ENCODE measurements at regions not wholly inside any gene's neighbourhood (a gene's known extent, or its start where the extent isn't known, plus 50 kb on each side); places are given as distances from the start of the nearest gene placed in this dataset.

DNA sequence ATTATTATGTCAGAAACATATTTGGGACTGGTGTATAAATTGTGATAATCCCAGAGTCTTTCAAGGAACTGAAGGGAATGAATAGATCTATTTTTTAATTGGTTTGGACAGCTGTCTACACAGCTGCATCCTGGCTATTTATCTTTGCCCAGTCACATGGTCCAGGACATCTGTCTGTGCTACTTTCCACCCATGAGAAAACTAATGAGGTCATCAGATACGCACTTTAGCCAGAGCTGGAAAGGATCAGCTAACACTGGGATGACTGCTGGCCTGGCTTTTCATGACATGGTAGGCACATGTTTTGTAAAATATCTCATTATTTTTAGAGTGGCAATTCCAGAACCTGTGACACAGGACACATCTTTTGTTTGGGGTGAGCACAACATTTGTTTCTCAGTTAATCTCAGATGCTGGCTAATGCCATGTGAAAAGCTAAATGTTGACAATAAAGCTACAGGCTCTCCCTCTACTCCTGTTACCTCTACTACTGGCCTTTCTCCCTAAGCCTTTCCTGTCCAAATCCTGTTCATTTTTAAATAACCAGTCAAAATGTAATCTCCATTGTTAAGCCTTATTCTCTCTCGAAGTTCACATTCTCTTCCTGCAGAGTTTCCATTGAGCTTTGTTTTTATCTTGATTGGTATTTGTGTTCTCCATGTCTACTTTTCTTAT lies 500.7 kb downstream of the RIT2 start:
- TF ChIP-seq, protein P1, sequence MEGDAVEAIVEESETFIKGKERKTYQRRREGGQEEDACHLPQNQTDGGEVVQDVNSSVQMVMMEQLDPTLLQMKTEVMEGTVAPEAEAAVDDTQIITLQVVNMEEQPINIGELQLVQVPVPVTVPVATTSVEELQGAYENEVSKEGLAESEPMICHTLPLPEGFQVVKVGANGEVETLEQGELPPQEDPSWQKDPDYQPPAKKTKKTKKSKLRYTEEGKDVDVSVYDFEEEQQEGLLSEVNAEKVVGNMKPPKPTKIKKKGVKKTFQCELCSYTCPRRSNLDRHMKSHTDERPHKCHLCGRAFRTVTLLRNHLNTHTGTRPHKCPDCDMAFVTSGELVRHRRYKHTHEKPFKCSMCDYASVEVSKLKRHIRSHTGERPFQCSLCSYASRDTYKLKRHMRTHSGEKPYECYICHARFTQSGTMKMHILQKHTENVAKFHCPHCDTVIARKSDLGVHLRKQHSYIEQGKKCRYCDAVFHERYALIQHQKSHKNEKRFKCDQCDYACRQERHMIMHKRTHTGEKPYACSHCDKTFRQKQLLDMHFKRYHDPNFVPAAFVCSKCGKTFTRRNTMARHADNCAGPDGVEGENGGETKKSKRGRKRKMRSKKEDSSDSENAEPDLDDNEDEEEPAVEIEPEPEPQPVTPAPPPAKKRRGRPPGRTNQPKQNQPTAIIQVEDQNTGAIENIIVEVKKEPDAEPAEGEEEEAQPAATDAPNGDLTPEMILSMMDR (IDR thresholded peaks at IDR 0.05; ENCODE audit: insufficient read depth, low read depth, low read length, missing control alignments): no peak
- DNase-seq (ENCODE audit: low read depth): no peak
- no peak overlapping the region for H3K4me3 ChIP-seq (ENCODE audit: low read depth, low read length)

DNA sequence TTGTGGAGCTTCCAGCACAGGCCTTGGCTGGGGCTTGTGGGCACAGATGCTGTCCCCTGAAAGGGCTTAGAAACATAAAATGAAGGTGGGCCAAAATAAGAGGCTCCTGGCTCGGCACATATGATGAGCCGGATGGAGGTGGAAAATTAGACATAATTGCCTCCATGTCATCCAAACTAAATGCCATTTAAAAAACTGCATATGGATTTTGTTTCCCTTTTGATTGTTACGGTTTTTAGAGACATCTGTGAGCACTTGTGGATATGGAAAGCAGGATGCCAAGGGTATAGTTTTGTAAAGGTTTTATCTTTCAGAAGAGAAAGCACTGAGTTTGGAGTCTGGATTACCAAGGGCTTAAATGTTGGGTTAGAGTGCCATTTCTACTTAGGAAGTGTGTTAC lies 498.3 kb downstream of the RIT2 start:
- TF ChIP-seq, protein P1 (IDR thresholded peaks at IDR 0.05; ENCODE audit: insufficient read depth, low read depth, low read length, missing control alignments): no peak
- no peak for DNase-seq (ENCODE audit: low read depth)
- no peak overlapping the region for H3K4me3 ChIP-seq (ENCODE audit: low read depth, low read length)

DNA sequence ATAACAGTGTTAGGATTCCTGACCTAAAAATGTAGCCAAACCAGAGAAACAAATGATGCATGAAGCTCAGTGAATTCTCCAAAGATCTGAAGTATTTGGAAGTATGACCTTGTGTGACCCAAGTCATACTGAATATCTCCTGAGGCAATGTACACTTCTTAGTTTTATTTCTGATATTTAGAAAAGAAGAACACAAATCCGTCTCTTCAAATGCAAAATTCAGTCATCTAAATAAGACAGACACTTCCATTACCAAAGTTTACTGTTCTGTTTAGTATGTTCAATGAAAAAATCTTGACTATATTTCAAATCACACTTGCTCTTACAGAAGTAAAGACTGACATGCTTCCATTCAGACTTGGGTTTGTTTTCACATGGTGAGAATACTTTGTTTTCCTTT lies 495.7 kb downstream of the RIT2 start:
- no peak overlapping the region for H3K4me3 ChIP-seq (ENCODE audit: low read depth, low read length)
- TF ChIP-seq, protein P1 (IDR thresholded peaks at IDR 0.05; ENCODE audit: insufficient read depth, low read depth, low read length, missing control alignments): no peak
- no peak for DNase-seq (ENCODE audit: low read depth)

DNA sequence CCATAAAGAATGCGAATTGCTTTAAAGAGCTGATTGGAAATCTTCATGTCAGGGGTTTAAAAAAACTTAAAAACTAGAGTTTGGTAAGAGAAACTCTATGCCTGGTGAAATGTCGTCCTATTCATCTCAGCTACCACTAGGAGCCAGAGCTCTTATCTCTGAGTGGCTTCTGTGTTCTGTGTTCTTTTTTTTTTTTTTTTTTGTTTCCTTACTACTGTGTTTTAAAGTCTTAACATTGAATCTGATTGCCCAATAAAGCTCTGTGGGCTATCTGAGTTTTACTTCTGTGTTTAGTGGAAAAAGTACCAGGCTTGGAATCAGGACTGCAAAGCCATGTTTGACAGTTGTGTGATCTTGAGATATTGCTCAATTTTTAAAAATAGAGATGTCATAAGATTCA lies 494.8 kb downstream of the RIT2 start:
- TF ChIP-seq, protein P1 (IDR thresholded peaks at IDR 0.05; ENCODE audit: insufficient read depth, low read depth, low read length, missing control alignments): no peak
- no peak for DNase-seq (ENCODE audit: low read depth)

DNA sequence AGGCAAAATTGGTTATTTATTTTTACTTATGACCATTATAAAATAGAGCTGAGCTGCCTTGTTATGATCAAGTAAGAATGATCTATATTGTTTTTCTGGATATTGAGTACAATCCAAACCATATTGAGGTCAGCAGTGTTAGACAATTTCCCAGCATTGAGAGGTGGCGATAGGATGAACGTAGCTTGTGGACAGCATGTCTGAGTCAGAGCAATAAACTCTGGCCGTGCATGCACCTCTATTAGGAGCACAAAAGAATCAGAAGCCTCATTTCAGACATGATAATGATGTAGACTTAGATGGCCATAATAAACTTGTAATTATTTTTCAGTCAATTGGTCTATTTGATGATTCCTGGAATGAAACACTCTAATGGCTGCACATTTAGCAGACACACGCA lies 491.6 kb downstream of the RIT2 start:
- H3K4me3 ChIP-seq (ENCODE audit: low read depth, low read length): no peak overlapping the region
- DNase-seq (ENCODE audit: low read depth): no peak
- TF ChIP-seq, protein P1 (IDR thresholded peaks at IDR 0.05; ENCODE audit: insufficient read depth, low read depth, low read length, missing control alignments): no peak

More for the DNA sequence above, 494.8 kb downstream of the RIT2 start:
- no peak overlapping the region for H3K4me3 ChIP-seq (ENCODE audit: low read depth, low read length)

DNA sequence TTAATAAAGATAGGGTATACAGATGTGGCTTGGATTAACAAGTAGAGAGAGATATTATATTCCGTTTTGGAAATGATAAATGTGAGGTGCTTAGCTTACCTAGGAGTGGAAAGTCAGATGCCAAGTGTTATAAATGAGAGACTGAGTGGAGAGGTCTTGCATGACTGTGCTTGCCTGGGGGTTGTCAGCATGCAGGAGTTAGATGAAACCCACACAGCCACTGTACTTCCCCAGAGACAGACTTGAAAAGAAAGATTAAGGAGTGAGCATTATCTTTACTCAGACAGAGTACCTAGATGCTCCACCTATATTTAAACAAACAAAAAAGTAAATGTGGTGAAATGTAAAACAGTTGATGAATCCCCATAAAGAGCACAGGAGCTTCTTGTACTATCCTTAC lies 482.7 kb downstream of the RIT2 start:
- H3K4me3 ChIP-seq (ENCODE audit: low read depth, low read length): no peak overlapping the region
- TF ChIP-seq, protein P1 (IDR thresholded peaks at IDR 0.05; ENCODE audit: insufficient read depth, low read depth, low read length, missing control alignments): no peak
- DNase-seq (ENCODE audit: low read depth): no peak
